ENCODE measurements at regions not wholly inside any gene's neighbourhood (a gene's known extent, or its start where the extent isn't known, plus 50 kb on each side); places are given as distances from the start of the nearest gene placed in this dataset.

DNA sequence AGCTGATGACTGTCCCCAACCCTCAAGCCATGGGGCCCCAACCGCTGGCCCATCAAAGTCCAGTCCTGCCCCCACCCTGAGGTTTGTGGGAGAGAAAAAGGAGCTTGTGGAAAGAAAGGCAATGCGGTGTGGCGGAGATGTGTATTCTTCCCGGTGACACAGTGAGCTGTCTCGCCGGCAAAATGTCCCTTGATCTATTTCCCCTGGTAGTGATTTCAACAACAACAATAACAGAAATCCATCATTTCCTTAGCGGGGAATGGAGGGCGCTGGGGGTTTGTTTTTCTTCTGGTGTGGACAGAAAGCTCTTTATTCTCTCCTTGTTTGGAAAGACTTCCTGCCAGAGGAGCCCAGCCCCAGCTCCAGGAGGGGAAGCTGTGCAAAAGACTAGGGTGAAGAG lies 93.7 kb upstream of the LHX5 start:
- no peaks in the 10 kb centered on the region for H3K36me3 ChIP-seq
- DNase-seq = no peak
- TF ChIP-seq EP300 (IDR thresholded peaks at IDR 0.05) = no peak
- no peak for TF ChIP-seq POLR2AphosphoS5 (IDR thresholded peaks at IDR 0.05)
- no peak for TF ChIP-seq POLR2A (IDR thresholded peaks at IDR 0.05)
- TF ChIP-seq, protein P1, sequence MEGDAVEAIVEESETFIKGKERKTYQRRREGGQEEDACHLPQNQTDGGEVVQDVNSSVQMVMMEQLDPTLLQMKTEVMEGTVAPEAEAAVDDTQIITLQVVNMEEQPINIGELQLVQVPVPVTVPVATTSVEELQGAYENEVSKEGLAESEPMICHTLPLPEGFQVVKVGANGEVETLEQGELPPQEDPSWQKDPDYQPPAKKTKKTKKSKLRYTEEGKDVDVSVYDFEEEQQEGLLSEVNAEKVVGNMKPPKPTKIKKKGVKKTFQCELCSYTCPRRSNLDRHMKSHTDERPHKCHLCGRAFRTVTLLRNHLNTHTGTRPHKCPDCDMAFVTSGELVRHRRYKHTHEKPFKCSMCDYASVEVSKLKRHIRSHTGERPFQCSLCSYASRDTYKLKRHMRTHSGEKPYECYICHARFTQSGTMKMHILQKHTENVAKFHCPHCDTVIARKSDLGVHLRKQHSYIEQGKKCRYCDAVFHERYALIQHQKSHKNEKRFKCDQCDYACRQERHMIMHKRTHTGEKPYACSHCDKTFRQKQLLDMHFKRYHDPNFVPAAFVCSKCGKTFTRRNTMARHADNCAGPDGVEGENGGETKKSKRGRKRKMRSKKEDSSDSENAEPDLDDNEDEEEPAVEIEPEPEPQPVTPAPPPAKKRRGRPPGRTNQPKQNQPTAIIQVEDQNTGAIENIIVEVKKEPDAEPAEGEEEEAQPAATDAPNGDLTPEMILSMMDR (IDR thresholded peaks at IDR 0.05) = no peak
- H3K27me3 ChIP-seq = peaks cover 0 to 20% (median 0%) of the 10 kb centered on the region in 3 donors
- H3K4me1 ChIP-seq = no peaks in the 10 kb centered on the region
- intact Hi-C loops (cut with DNase I) = no loop called here
- WGBS, 2 donors = 29 to 38% methylated on average over 8 of the region's 8 CpGs
- H3K27ac ChIP-seq = no peak overlapping the region
- H3K9me3 ChIP-seq = no peaks in the 10 kb centered on the region
- H3K4me3 ChIP-seq = no peak overlapping the region

- Histone ChIP-seq H3K4me1 (no peaks in the 10 kb centered on the region), H3K27ac (no peak overlapping the region), H3K27me3 (peaks cover 0 to 13% (median 0%) of the 10 kb centered on the region in 3 donors), H3K36me3 (no peaks in the 10 kb centered on the region), H3K4me3 (no peak overlapping the region), H3K9me3 (no peaks in the 10 kb centered on the region)
- intact Hi-C loops (cut with DNase I) = no loop called here
- no peak for TF ChIP-seq POLR2AphosphoS5 (IDR thresholded peaks at IDR 0.05)
- TF ChIP-seq, protein P1 (IDR thresholded peaks at IDR 0.05) = no peak
- DNase-seq = no peak
- WGBS, 2 donors = 69 to 71% methylated on average over 18 of the region's 18 CpGs
Observed at GRCh38 chr12:113561068-113561780, 89.6 kb upstream of the LHX5 start.

GRCh38 chr12:113559466-113559865 lies 87.8 kb upstream of the LHX5 start:
- WGBS, 2 donors = 75 to 82% methylated on average over 2 of the region's 2 CpGs
- peaks cover 0 to 6% (median 0%) of the 10 kb centered on the region in 4 donors for H3K9me3 ChIP-seq
- intact Hi-C loops (cut with DNase I) = no loop called here
- H3K4me3 ChIP-seq = no peak overlapping the region
- peaks cover 0 to 13% (median 0%) of the 10 kb centered on the region in 3 donors for H3K27me3 ChIP-seq
- TF ChIP-seq, protein P1 (IDR thresholded peaks at IDR 0.05) = no peak
- no peak for DNase-seq
- H3K4me1 ChIP-seq = no peaks in the 10 kb centered on the region
- no peak overlapping the region for H3K27ac ChIP-seq
- H3K36me3 ChIP-seq = no peaks in the 10 kb centered on the region

DNA sequence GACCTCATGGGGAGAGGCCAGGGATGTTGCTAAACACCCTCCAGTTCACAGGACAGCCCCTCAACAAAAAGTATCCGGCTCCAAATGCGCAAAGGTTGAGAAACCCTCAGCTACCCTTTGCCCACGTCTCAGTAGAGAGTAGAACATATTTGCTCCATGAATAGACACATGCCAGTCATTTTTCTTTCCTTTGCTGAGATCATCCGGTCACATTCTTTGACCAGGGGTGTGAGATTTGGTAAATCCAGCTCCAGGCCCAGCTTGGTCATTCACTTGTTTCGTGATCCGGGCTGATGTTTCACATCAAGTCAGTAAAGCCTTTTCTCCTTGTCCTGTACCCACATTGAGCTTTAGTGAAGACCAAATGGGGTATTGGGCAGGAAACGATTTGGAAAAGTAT lies 83.6 kb upstream of the LHX5 start:
- peaks cover 0 to 11% (median 0%) of the 10 kb centered on the region in 3 donors for H3K27me3 ChIP-seq
- no peak overlapping the region for H3K4me3 ChIP-seq
- intact Hi-C loops (cut with DNase I) = no loop called here
- no peak for DNase-seq
- 73 to 81% methylated on average over 7 of the region's 7 CpGs for WGBS, 2 donors
- no peaks in the 10 kb centered on the region for H3K36me3 ChIP-seq
- TF ChIP-seq, protein P1 (IDR thresholded peaks at IDR 0.05) = no peak
- H3K27ac ChIP-seq = no peak overlapping the region
- H3K4me1 ChIP-seq = no peaks in the 10 kb centered on the region
- H3K9me3 ChIP-seq = peaks cover 0 to 8% (median 0%) of the 10 kb centered on the region in 4 donors

DNA sequence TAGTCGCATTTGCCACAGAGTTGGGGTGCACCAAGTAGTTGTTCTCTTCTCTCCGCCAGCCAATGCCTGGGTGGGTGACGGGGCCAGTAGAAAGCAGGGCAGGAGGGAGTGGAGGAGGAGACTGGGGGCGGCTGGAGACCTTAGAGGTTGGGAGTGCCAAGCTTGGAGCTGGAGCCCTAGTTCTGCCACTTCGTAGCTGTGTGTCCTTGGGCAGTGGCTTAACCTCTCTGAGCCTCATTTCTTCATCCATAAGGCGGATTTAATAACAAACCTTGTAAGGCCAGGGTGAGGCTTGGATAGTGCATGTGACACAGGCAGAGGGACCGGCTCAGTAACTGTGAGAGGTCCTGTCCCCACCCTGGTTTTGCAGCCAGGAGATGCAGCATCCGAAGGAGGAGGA lies 81.1 kb upstream of the LHX5 start:
- TF ChIP-seq POLR2A (IDR thresholded peaks at IDR 0.05) (no peak), POLR2AphosphoS5 (IDR thresholded peaks at IDR 0.05) (no peak), EP300 (IDR thresholded peaks at IDR 0.05) (no peak)
- TF ChIP-seq, protein P1 (IDR thresholded peaks at IDR 0.05) = no peak
- H3K27ac ChIP-seq = no peak overlapping the region
- peaks cover 0 to 11% (median 0%) of the 10 kb centered on the region in 3 donors for H3K27me3 ChIP-seq
- no peaks in the 10 kb centered on the region for H3K36me3 ChIP-seq
- WGBS, 2 donors = 76 to 85% methylated on average over 8 of the region's 8 CpGs
- intact Hi-C loops (cut with DNase I) = no loop called here
- no peaks in the 10 kb centered on the region for H3K4me1 ChIP-seq
- no peak for DNase-seq
- no peak overlapping the region for H3K4me3 ChIP-seq
- peaks cover 0 to 8% (median 0%) of the 10 kb centered on the region in 4 donors for H3K9me3 ChIP-seq

Data from sigmoid colon (tissue), 6 donors.